ENCODE measurements at regions not wholly inside any gene's neighbourhood (a gene's known extent, or its start where the extent isn't known, plus 50 kb on each side); places are given as distances from the start of the nearest gene placed in this dataset.

DNA sequence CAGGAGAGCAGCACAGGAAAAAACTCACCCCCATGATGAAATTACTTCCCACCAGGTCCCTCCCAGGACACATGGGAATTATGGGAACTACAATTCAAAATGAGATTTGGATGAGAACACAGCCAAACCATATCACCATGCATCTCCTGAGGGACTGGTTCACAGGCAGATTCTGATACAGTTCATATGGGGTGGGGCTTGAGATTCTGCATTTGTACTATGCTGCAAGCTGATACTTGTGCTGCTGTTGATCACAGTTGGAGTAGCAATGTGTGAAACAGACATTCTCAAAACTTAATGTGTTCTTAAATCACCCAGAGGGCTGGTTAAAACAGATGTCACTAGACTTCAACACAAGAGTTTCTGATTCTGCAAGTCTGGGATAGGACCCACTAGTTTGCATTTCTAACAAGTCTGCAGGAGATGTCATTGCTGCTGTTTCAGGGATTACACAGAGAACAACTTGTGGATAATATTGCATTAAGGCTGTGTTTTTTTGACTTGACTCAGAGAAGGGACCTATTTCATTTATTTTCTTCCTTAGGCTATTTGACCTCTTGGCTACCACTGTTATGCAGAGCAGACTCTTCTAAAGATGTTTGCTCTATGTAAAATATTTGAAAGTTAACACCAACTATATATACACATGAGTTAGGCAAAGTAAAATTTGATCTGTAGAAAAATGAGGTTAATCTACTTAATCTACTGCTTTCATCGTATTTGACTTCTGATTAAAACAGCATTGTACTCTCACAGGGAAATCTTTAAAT lies 194.2 kb upstream of the CNTN3 start (continued):
- TF ChIP-seq, protein P1, sequence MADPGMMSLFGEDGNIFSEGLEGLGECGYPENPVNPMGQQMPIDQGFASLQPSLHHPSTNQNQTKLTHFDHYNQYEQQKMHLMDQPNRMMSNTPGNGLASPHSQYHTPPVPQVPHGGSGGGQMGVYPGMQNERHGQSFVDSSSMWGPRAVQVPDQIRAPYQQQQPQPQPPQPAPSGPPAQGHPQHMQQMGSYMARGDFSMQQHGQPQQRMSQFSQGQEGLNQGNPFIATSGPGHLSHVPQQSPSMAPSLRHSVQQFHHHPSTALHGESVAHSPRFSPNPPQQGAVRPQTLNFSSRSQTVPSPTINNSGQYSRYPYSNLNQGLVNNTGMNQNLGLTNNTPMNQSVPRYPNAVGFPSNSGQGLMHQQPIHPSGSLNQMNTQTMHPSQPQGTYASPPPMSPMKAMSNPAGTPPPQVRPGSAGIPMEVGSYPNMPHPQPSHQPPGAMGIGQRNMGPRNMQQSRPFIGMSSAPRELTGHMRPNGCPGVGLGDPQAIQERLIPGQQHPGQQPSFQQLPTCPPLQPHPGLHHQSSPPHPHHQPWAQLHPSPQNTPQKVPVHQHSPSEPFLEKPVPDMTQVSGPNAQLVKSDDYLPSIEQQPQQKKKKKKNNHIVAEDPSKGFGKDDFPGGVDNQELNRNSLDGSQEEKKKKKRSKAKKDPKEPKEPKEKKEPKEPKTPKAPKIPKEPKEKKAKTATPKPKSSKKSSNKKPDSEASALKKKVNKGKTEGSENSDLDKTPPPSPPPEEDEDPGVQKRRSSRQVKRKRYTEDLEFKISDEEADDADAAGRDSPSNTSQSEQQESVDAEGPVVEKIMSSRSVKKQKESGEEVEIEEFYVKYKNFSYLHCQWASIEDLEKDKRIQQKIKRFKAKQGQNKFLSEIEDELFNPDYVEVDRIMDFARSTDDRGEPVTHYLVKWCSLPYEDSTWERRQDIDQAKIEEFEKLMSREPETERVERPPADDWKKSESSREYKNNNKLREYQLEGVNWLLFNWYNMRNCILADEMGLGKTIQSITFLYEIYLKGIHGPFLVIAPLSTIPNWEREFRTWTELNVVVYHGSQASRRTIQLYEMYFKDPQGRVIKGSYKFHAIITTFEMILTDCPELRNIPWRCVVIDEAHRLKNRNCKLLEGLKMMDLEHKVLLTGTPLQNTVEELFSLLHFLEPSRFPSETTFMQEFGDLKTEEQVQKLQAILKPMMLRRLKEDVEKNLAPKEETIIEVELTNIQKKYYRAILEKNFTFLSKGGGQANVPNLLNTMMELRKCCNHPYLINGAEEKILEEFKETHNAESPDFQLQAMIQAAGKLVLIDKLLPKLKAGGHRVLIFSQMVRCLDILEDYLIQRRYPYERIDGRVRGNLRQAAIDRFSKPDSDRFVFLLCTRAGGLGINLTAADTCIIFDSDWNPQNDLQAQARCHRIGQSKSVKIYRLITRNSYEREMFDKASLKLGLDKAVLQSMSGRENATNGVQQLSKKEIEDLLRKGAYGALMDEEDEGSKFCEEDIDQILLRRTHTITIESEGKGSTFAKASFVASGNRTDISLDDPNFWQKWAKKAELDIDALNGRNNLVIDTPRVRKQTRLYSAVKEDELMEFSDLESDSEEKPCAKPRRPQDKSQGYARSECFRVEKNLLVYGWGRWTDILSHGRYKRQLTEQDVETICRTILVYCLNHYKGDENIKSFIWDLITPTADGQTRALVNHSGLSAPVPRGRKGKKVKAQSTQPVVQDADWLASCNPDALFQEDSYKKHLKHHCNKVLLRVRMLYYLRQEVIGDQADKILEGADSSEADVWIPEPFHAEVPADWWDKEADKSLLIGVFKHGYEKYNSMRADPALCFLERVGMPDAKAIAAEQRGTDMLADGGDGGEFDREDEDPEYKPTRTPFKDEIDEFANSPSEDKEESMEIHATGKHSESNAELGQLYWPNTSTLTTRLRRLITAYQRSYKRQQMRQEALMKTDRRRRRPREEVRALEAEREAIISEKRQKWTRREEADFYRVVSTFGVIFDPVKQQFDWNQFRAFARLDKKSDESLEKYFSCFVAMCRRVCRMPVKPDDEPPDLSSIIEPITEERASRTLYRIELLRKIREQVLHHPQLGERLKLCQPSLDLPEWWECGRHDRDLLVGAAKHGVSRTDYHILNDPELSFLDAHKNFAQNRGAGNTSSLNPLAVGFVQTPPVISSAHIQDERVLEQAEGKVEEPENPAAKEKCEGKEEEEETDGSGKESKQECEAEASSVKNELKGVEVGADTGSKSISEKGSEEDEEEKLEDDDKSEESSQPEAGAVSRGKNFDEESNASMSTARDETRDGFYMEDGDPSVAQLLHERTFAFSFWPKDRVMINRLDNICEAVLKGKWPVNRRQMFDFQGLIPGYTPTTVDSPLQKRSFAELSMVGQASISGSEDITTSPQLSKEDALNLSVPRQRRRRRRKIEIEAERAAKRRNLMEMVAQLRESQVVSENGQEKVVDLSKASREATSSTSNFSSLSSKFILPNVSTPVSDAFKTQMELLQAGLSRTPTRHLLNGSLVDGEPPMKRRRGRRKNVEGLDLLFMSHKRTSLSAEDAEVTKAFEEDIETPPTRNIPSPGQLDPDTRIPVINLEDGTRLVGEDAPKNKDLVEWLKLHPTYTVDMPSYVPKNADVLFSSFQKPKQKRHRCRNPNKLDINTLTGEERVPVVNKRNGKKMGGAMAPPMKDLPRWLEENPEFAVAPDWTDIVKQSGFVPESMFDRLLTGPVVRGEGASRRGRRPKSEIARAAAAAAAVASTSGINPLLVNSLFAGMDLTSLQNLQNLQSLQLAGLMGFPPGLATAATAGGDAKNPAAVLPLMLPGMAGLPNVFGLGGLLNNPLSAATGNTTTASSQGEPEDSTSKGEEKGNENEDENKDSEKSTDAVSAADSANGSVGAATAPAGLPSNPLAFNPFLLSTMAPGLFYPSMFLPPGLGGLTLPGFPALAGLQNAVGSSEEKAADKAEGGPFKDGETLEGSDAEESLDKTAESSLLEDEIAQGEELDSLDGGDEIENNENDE (IDR thresholded peaks at IDR 0.05; ENCODE audit: insufficient replicate concordance, low read length), result no peak
- TF ChIP-seq BACH1 (IDR thresholded peaks at IDR 0.05; ENCODE audit: low read length) (no peak), EZH2 (IDR thresholded peaks at IDR 0.05; ENCODE audit: low read depth, low read length, severe bottlenecking) (no peak), SP4 (IDR thresholded peaks at IDR 0.05; ENCODE audit: low read length) (no peak), TCF12 (IDR thresholded peaks at IDR 0.05; ENCODE audit: low read depth, low read length) (no peak), CHD2 (IDR thresholded peaks at IDR 0.05; ENCODE audit: low read length) (no peak)
- TF ChIP-seq, protein P2, sequence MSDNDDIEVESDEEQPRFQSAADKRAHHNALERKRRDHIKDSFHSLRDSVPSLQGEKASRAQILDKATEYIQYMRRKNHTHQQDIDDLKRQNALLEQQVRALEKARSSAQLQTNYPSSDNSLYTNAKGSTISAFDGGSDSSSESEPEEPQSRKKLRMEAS (IDR thresholded peaks at IDR 0.05), result no peak
